AG09309 (cell line): ENCODE measurements at regions not wholly inside any gene's neighbourhood (a gene's known extent, or its start where the extent isn't known, plus 50 kb on each side); places are given as distances from the start of the nearest gene placed in this dataset.

Experiments
- DNase-seq: peaks from one replicate; pipeline ENCODE4 v3.0.0-alpha.2; 2010; ENCODE audit warnings: low read depth
- H3K4me3 ChIP-seq: 2 replicates; pipeline ENCODE4 v1.5.1; 2011; ENCODE audit warnings: mild to moderate bottlenecking, low read depth, low read length, moderate library complexity; ENCODE audit not compliant: control insufficient read depth
- CTCF ChIP-seq: IDR thresholded peaks from 2 replicates; pipeline ENCODE4 v1.5.1; 2011; ENCODE audit warnings: mild to moderate bottlenecking, low read depth, low read length, inconsistent platforms; ENCODE audit not compliant: insufficient read depth, control insufficient read depth; ENCODE audit errors: missing control alignments

GRCh38 chr12:89015419-89015818, 336.9 kb downstream of the DUSP6 start:
- no peak for TF ChIP-seq CTCF
- DNase-seq, result no peak
- no peak overlapping the region for H3K4me3 ChIP-seq

GRCh38 chr12:88998421-88998820, 353.9 kb downstream of the DUSP6 start:
- TF ChIP-seq CTCF, result no peak
- DNase-seq, result peak; percentile 44
- no peak overlapping the region for H3K4me3 ChIP-seq

GRCh38 chr12:88996200-88996788, 356.0 kb downstream of the DUSP6 start:
- TF ChIP-seq CTCF, result no peak
- no peak overlapping the region for H3K4me3 ChIP-seq
- no peak for DNase-seq

GRCh38 chr12:88994971-88995370, 357.3 kb downstream of the DUSP6 start:
- TF ChIP-seq CTCF, result no peak
- H3K4me3 ChIP-seq, result no peak overlapping the region
- DNase-seq, result no peak

GRCh38 chr12:88994537-88994936, 357.8 kb downstream of the DUSP6 start:
- DNase-seq, result no peak
- H3K4me3 ChIP-seq, result no peak overlapping the region
- TF ChIP-seq CTCF, result no peak

- DNase-seq, result peak; percentile 48
- TF ChIP-seq CTCF, result peak; percentile 38
- H3K4me3 ChIP-seq, result no peak overlapping the region
Measured at GRCh38 chr12:88993651-88994050, 358.6 kb downstream of the DUSP6 start.

- DNase-seq, result no peak
- no peak for TF ChIP-seq CTCF
- no peak overlapping the region for H3K4me3 ChIP-seq
Measured at GRCh38 chr12:88986056-88986455, 366.2 kb downstream of the DUSP6 start.
